ENCODE measurements at regions not wholly inside any gene's neighbourhood (a gene's known extent, or its start where the extent isn't known, plus 50 kb on each side); places are given as distances from the start of the nearest gene placed in this dataset.

DNA sequence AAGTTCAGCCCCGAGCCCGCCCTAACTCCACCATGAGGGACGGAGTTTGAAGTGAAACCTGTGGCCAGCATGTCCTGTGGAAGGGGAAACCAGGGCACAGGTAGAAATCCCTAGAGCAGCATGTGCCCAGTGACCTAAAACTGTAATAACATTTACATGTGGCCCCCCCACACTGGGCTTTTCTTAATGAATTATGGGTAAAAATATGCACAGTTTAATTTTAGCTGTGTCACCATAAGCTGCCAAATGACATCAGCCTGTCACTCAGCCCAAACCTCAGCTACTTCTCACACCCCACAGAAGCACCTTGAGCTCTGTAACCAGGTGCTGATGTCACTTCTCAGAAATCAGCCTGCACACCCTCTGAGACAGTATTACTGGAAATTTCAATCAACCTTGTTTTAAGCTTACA lies 50.0 kb upstream of the SLC19A1 start:
- DNase-seq (ENCODE audit: low read depth), result peak; percentile 69

- DNase-seq (ENCODE audit: low read depth), result no peak
These were observed 50.4 kb upstream of the SLC19A1 start for GRCh38 chr21:45592626-45593134.

GRCh38 chr21:45593162-45594022 lies 50.1 kb upstream of the PCBP3 start:
- DNase-seq (ENCODE audit: low read depth), result no peak
